GM12874 (cell line): ENCODE measurements at regions not wholly inside any gene's neighbourhood (a gene's known extent, or its start where the extent isn't known, plus 50 kb on each side); places are given as distances from the start of the nearest gene placed in this dataset.

ENCODE experiments used
- CTCF ChIP-seq: IDR thresholded peaks from 2 replicates; pipeline ENCODE4 v1.5.1; 2011; ENCODE audit warnings: low read depth, mild to moderate bottlenecking, control low read depth, low read length, moderate library complexity; ENCODE audit not compliant: insufficient read depth

DNA sequence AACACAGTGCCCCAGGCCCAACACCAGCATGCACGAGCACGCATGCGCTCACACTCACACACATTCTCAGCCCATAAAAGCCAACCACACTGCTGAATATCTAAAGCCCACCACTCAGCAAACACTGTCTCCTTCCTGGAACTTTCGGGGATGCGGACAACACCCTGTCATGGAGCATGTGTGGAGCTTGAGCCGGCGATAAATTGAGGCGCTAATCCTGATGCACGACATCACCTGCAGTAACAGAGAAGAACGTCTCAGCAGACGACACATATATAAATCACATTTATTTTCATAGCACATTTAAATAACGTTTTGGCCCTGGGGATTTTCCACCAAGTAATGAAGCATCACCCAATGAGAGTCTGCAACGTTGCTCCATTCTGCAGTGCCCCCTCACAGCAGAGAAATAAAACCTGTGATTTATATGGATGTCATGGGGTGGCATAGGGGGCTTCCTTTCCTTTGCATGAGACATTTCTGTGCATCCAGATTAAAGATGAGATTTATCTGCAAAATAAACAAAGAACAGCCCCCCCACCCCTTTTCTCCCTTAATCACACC is 267.7 kb upstream of the NFE2L3 start:
- TF ChIP-seq CTCF = no peak

DNA sequence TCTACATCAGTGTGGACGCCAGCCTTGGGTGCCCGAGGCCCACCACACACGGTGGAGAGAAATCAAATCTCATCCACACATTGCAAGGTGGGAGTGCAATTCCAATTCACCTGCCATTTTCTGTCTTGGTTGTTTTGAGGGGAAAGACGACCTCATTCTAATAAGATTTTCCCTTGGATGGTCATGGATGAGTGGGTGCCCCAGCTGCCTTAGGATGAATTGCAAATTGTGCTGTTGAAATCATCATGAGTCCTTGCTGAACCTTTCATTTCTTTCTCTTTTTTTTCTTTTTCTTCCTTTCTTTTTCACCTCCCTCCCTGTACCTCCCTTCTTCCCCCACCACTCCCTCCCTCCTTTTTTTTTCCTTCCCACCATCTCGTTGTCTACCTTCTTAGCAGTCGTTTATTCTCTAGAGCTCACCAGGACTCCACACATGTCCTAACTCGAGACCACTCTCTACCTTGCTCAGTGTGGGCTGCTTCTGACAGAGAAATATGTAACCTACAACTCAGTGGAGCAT is 266.9 kb upstream of the NFE2L3 start:
- TF ChIP-seq CTCF = no peak

DNA sequence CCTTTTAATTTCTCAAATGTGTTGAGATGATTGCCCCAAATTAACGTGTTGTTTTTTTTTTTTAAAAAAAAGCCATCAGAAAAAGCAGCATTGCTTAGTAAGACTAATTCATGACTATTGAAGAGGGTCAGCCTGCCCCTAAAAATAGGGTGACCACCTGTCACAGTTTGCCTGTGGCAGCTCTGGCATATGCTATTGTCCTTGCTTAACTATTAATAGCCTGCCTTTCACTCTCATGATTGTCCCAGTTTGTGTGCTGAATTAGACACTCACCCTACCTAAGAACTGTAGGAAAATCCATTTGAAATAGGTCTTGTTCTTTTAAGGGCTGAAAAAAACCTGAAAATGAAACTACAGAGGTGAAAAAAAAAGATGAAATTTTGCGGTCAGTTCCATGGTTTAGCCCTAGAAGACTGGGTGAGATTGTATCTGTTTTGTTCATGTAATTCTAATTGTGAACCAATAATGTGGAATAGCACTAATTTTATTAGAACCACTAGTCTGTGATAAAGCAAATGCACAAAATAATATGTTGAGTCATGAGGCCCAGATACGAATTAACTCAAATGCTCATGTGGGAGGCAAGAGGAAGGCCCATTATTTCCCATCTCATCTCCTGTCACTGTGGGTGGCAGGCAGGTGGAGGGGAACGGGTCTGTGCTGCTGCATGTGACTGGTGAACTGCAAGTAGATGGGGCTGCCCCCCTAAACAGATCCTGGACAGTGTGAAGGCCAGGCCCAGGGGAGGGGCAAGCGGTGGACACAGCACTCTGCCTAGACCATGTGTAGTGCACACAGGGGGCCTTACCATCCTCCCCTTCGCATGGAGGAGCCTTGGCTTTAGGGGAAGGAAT is 265.4 kb upstream of the NFE2L3 start:
- TF ChIP-seq CTCF = no peak

GRCh38 chr7:25887266-25887665 is 264.7 kb upstream of the NFE2L3 start:
- TF ChIP-seq CTCF = no peak

- no peak for TF ChIP-seq CTCF
Observed at GRCh38 chr7:25887795-25888559, 264.0 kb upstream of the NFE2L3 start.

DNA sequence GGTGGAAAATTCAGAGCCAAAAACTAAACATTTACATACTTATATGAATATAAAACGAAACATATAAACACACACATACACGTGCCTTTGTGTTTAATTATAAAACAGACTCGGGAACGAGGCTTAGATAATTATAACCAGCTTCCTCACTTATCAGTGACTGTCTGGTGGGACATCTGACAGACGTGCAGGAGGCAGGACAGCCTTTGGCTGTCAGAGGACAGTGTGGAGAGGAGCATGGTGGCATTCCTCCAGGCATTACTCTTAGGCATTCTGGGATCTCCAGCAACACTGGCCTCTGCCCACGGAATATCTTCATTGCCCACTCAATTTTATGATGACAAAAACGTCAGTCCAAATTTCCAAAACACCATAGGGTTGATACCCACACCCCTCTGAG is 262.2 kb upstream of the NFE2L3 start:
- TF ChIP-seq CTCF = no peak

GRCh38 chr7:25891591-25891990 is 260.4 kb upstream of the NFE2L3 start:
- no peak for TF ChIP-seq CTCF
